Karpas-422 (cell line): ENCODE measurements at regions not wholly inside any gene's neighbourhood (a gene's known extent, or its start where the extent isn't known, plus 50 kb on each side); places are given as distances from the start of the nearest gene placed in this dataset.

ENCODE experiments used
- DNase-seq: peaks from one replicate; pipeline ENCODE4 v3.0.0-alpha.2; 2015
- H2AFZ ChIP-seq: fragments of 200-600 bp; sonication (generic); 2 replicates; pipeline ENCODE4 v1.6.1; 2014; ENCODE audit warnings: antibody characterized with exemption, low read length, mixed read lengths
- H3K27ac ChIP-seq: fragments of 200-600 bp; sonication (generic); 2 replicates; pipeline ENCODE4 v1.5.1; 2014; ENCODE audit warnings: mild to moderate bottlenecking, low read length, moderate library complexity
- H3K27me3 ChIP-seq: fragments of 200-600 bp; sonication (generic); 2 replicates; pipeline ENCODE4 v1.6.1; 2014; ENCODE audit warnings: low read length, mixed read lengths
- H3K36me3 ChIP-seq: fragments of 200-600 bp; sonication (generic); 2 replicates; pipeline ENCODE4 v1.6.1; 2014; ENCODE audit warnings: low read length, mixed read lengths; ENCODE audit not compliant: insufficient read depth
- H3K4me1 ChIP-seq: fragments of 200-600 bp; sonication (generic); 2 replicates; pipeline ENCODE4 v1.6.1; 2014; ENCODE audit warnings: mild to moderate bottlenecking, low read length, mixed read lengths
- H3K4me2 ChIP-seq: fragments of 200-600 bp; sonication (generic); 2 replicates; pipeline ENCODE4 v1.6.1; 2014; ENCODE audit warnings: low read length, low read depth, mild to moderate bottlenecking; ENCODE audit not compliant: poor library complexity, severe bottlenecking
- H3K4me3 ChIP-seq: fragments of 200-600 bp; sonication (generic); 2 replicates; pipeline ENCODE4 v1.5.1; 2014; ENCODE audit warnings: mild to moderate bottlenecking, antibody characterized with exemption, low read length, mixed read lengths
- H3K79me2 ChIP-seq: fragments of 200-600 bp; sonication (generic); 2 replicates; pipeline ENCODE4 v1.6.1; 2014; ENCODE audit warnings: mild to moderate bottlenecking, low read length, mixed read lengths
- H3K9ac ChIP-seq: fragments of 200-600 bp; sonication (generic); 2 replicates; pipeline ENCODE4 v1.6.0; 2014; ENCODE audit warnings: low read length
- H3K9me2 ChIP-seq: fragments of 200-600 bp; sonication (generic), shearing (Covaris generic); replicated peaks from 2 replicates; pipeline ENCODE4 v1.6.0; 2014; ENCODE audit warnings: mild to moderate bottlenecking, low read length, moderate library complexity; ENCODE audit not compliant: insufficient read depth
- H3K9me3 ChIP-seq: fragments of 300-700, 200-600 bp; sonication (generic); 2 replicates; pipeline ENCODE4 v1.6.1; 2014; ENCODE audit warnings: low read length, mixed read lengths
- H4K20me1 ChIP-seq: fragments of 200-600 bp; sonication (generic); 2 replicates; pipeline ENCODE4 v1.6.1; 2014; ENCODE audit warnings: mild to moderate bottlenecking, antibody characterized with exemption, low read length, low read depth; ENCODE audit not compliant: insufficient read depth

DNA sequence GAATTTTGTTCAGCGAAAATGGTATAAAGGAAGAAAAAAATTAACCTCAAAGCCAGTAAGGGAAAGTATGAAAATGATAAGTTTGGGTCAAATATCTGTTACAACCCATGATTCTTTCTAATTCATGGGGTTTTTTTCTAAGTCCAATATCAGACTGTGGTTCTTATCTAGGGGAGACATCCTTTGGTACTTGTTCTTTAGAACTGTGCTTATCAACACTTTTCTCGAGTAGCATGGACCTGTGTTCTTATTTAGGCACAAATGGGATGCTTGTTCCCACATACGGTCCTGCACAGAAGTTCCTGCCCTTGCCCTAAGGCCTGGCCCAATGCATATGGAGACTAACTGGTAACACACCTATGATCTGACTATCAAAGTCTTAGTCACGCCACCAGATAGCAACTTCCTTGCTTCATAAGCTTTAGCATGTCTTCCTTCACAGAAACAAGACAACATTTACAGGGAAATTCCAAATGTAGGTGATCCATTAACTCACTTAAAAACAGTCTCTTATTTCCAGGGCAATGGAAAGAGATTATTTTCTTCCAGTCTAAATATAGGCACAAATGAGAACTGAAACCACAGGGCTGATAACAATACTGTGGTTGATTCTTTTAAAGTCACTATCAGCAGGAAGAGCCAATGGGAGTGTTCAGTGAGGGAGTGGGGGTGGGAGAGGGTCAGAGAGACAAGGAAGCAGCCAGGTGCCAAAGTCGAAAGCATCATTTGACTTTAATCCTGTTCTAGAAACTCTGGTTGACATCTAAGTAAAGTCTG lies 268.8 kb upstream of the ANKRD55 start:
- DNase-seq: no peak
- Histone ChIP-seq H3K4me2 (no peak overlapping the region), H4K20me1 (no peaks in the 10 kb centered on the region), H3K27ac (no peak overlapping the region), H3K4me3 (no peak overlapping the region), H3K9me3 (no peaks in the 10 kb centered on the region), H3K36me3 (no peaks in the 10 kb centered on the region), H3K9ac (no peak overlapping the region), H2AFZ (no peak overlapping the region), H3K9me2 (no peaks in the 10 kb centered on the region), H3K27me3 (no peaks in the 10 kb centered on the region), H3K4me1 (peaks cover 7% of the 10 kb centered on the region), H3K79me2 (no peaks in the 10 kb centered on the region)

DNA sequence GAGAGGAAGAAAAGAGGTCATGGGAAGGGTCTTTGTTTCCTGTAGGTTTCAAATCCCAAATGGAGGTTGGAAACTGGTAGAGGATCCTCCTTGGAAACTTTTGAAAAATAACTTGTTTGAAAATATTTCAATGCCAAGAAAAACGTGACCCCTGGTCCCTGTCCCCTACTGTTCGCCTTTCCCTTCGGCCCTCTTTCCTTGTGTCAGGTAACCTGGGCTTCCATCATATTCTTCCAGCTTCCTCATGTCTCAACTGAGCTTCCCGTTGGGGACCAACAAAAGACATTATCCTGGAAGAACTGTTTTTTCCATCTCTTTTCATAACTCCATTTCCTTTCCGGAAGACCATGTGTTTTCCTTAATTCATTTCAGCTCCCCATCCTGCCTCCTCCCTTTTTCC lies 266.8 kb upstream of the ANKRD55 start:
- Histone ChIP-seq H3K9ac (no peak overlapping the region), H3K4me3 (no peak overlapping the region), H3K4me2 (no peak overlapping the region), H3K27me3 (no peaks in the 10 kb centered on the region), H2AFZ (no peak overlapping the region), H4K20me1 (no peaks in the 10 kb centered on the region), H3K36me3 (no peaks in the 10 kb centered on the region), H3K9me2 (no peaks in the 10 kb centered on the region), H3K79me2 (no peaks in the 10 kb centered on the region), H3K9me3 (no peaks in the 10 kb centered on the region), H3K4me1 (peaks cover 7% of the 10 kb centered on the region), H3K27ac (no peak overlapping the region)
- no peak for DNase-seq

DNA sequence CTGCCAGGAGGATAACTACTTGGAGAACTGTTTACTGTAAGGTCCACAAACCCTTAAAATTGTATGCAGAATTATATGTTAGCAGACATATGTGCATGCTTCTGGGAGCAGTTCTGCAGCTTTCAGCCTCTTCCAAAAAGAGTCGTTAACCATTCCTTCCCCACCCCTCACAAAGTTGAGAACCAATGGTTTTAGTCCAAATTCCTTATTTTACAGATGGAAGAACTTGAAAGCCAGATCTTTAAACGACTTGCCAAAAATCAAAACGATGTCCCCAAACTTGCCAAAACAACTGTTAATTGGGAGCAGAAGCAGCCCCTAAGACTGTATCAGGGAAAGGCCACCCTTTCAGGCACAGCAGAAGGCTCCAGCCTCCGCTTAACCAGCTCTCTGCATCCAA lies 266.4 kb upstream of the ANKRD55 start:
- H3K9ac ChIP-seq: no peak overlapping the region
- no peak for DNase-seq
- no peaks in the 10 kb centered on the region for H3K36me3 ChIP-seq
- H3K79me2 ChIP-seq: no peaks in the 10 kb centered on the region
- H3K4me3 ChIP-seq: no peak overlapping the region
- no peak overlapping the region for H2AFZ ChIP-seq
- no peaks in the 10 kb centered on the region for H4K20me1 ChIP-seq
- H3K4me2 ChIP-seq: no peak overlapping the region
- peaks cover 7% of the 10 kb centered on the region for H3K4me1 ChIP-seq
- no peaks in the 10 kb centered on the region for H3K9me3 ChIP-seq
- no peaks in the 10 kb centered on the region for H3K27me3 ChIP-seq
- H3K27ac ChIP-seq: no peak overlapping the region
- no peaks in the 10 kb centered on the region for H3K9me2 ChIP-seq

DNA sequence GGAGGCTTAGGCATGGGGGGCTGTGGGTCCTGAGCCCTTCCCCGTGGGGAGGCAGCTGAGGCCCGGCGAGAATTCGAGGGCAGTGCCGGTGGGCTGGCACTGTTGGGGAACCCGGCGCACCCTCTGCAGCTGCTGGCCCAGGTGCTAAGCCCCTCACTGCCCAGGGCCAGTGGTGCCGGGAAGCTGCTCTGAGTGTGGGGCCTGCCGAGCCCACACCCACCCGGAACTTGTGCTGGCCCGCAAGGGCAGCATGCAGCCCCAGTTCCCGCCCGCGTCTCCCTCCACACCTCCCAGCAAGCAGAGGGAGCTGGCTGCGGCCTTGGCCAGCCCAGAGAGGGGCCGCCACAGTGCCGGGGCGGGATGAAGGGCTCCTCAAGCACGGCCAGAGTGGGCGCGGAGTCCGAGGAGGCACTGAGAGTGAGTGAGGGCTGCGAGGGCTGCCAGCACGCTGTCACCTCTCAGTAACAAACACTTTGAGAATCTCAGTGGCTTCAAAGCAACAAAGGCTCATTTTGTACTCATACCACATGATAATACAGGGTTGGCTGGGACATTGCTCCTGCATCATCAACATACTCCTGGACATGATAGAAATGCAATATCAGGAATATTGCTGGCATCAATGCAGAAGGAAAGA lies 265.7 kb upstream of the ANKRD55 start:
- Histone ChIP-seq H3K4me3 (no peak overlapping the region), H3K4me1 (peaks cover 7% of the 10 kb centered on the region), H3K36me3 (no peaks in the 10 kb centered on the region), H3K9ac (no peak overlapping the region), H3K4me2 (no peak overlapping the region), H4K20me1 (no peaks in the 10 kb centered on the region), H3K27me3 (no peaks in the 10 kb centered on the region), H2AFZ (no peak overlapping the region), H3K79me2 (no peaks in the 10 kb centered on the region), H3K27ac (no peak overlapping the region), H3K9me3 (no peaks in the 10 kb centered on the region), H3K9me2 (no peaks in the 10 kb centered on the region)
- no peak for DNase-seq

DNA sequence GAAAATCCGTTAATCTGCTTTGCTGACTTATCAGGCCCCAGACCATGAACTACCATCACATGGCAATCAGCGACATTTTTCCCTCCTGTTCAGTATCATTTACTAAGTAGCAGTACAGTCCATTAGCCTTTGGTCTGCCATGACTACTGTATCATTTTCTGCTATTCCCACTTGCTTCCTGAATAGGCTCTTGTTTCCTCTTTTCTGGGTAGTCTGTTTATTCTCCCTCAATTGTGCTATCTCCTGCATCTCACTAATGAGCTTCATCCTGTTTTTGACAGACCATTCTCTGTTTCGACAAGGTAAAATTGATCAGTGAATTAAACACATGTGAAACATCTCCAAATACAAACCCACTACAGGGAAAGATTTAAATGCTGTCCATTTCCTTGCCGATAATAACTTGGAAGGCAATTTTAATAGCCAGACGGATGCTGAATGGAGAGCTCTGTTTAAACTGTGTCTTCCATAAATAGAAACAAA lies 263.5 kb upstream of the ANKRD55 start:
- Histone ChIP-seq H3K4me3 (no peak overlapping the region), H2AFZ (no peak overlapping the region), H3K36me3 (no peaks in the 10 kb centered on the region), H3K9me2 (no peaks in the 10 kb centered on the region), H4K20me1 (no peaks in the 10 kb centered on the region), H3K9ac (no peak overlapping the region), H3K4me1 (no peaks in the 10 kb centered on the region), H3K27ac (no peak overlapping the region), H3K4me2 (no peak overlapping the region), H3K9me3 (no peaks in the 10 kb centered on the region), H3K27me3 (no peaks in the 10 kb centered on the region), H3K79me2 (no peaks in the 10 kb centered on the region)
- no peak for DNase-seq

DNA sequence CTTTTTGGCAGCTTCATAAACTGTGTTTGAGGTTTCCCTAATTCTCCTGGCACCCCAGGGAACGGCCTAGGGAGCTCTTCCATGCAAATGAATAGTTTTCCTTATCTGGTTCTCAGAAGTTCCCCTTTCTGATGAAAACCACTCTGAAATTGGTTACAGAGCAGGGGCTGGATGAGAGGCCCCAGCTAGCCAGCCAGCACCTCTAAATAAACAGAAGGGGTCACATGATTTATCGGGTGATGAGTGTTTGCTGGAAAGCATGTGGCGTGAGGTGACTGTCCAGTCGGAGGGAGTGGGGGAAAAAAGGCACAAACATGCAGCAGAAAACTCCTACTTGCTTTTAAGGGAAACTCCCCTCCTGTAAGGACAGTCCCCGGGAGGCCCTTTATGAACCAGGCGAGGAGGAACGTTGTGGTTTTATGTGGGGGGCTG lies 261.2 kb upstream of the ANKRD55 start:
- Histone ChIP-seq H3K4me1 (no peaks in the 10 kb centered on the region), H2AFZ (no peak overlapping the region), H3K9me3 (no peaks in the 10 kb centered on the region), H3K9ac (no peak overlapping the region), H3K4me3 (no peak overlapping the region), H3K4me2 (no peak overlapping the region), H3K27ac (no peak overlapping the region), H3K79me2 (no peaks in the 10 kb centered on the region), H3K36me3 (no peaks in the 10 kb centered on the region), H3K27me3 (no peaks in the 10 kb centered on the region), H3K9me2 (no peaks in the 10 kb centered on the region), H4K20me1 (no peaks in the 10 kb centered on the region)
- no peak for DNase-seq

DNA sequence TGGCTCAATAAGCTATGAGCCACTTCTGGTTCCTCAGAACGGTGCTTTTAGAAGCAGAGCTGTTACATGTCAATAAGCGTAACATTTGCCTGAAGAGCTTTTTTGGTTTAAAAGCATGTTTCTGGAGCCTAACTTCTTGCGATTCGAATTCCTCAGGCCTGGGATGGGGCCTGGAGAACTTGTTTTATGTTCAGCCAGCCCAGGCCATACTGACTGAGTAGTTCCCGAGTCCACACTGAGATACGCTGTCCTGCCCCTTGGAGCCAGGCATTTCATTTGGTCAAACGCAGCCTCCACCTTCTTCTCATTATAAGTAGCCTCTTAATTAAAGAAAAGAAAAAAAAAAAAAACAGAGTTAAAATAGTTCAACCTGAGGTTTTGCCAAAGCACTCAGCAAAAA lies 260.6 kb upstream of the ANKRD55 start:
- no peaks in the 10 kb centered on the region for H3K9me2 ChIP-seq

DNA sequence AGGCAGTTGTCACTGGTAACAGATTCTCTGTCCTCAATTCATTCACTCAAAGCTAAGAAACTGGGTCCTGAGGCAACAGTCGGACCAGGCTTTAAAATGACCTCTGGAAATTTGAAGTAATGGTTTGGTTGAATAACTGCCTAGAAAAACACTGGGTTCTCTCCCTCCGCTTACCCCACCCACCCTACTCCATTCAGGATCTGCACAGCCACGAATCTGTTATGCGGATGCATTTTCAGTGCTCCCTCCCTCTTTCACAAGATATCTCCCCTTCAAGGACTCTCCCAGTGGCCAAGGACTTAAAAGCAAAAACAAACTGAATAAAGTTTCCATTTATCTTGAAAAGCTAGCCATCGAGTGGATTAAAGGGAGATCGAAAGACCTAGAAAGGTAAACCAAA lies 260.2 kb upstream of the ANKRD55 start:
- H3K79me2 ChIP-seq: no peaks in the 10 kb centered on the region
- no peaks in the 10 kb centered on the region for H3K27me3 ChIP-seq
- H3K4me3 ChIP-seq: no peak overlapping the region
- no peaks in the 10 kb centered on the region for H3K36me3 ChIP-seq
- no peaks in the 10 kb centered on the region for H3K4me1 ChIP-seq
- no peaks in the 10 kb centered on the region for H3K9me2 ChIP-seq
- no peak overlapping the region for H3K4me2 ChIP-seq
- H2AFZ ChIP-seq: no peak overlapping the region
- no peak overlapping the region for H3K9ac ChIP-seq
- H3K9me3 ChIP-seq: no peaks in the 10 kb centered on the region
- no peaks in the 10 kb centered on the region for H4K20me1 ChIP-seq
- H3K27ac ChIP-seq: no peak overlapping the region
- no peak for DNase-seq

More for the DNA sequence above, 260.6 kb upstream of the ANKRD55 start:
- Histone ChIP-seq H3K79me2 (no peaks in the 10 kb centered on the region), H3K27me3 (no peaks in the 10 kb centered on the region), H4K20me1 (no peaks in the 10 kb centered on the region), H3K9ac (no peak overlapping the region), H3K4me3 (no peak overlapping the region), H3K36me3 (no peaks in the 10 kb centered on the region), H3K4me1 (no peaks in the 10 kb centered on the region), H3K27ac (no peak overlapping the region), H3K4me2 (no peak overlapping the region), H3K9me3 (no peaks in the 10 kb centered on the region), H2AFZ (no peak overlapping the region)
- DNase-seq: no peak
